Activated CD8-positive, alpha-beta T cell treated with anti-CD3 and anti-CD28 coated beads for 36 hours (primary cell): ENCODE measurements at regions not wholly inside any gene's neighbourhood (a gene's known extent, or its start where the extent isn't known, plus 50 kb on each side); places are given as distances from the start of the nearest gene placed in this dataset.

ENCODE experiments used
- ATAC-seq: fragments of 200-7000 bp; cut with Tn5 transposase; one replicate; pipeline ENCODE4 v1.10.0; 2021; ENCODE audit warnings: mild to moderate bottlenecking, moderate library complexity
- CTCF ChIA-PET: fragments of 350-600 bp; sonication (Branson Sonifier 250); formaldehyde crosslinking; loops from one replicate; lab custom pipeline; 2021; ENCODE audit warnings: antibody characterized with exemption; lab: Charles Lee
- POLR2A ChIA-PET: fragments of 350-600 bp; sonication (Branson Sonifier 250); formaldehyde crosslinking; loops from one replicate; lab custom pipeline; 2021; ENCODE audit warnings: antibody characterized with exemption; lab: Charles Lee
- DNase-seq: peaks from one replicate; pipeline ENCODE4 v3.0.0-alpha.2; 2020
- H3K27ac Mint-ChIP-seq: one replicate; pipeline ENCODE4 v1.8.0; 2021; ENCODE audit warnings: mild to moderate bottlenecking, mixed read lengths
- H3K27me3 Mint-ChIP-seq: one replicate; pipeline ENCODE4 v1.8.0; 2021; ENCODE audit warnings: mixed read lengths
- H3K36me3 Mint-ChIP-seq: one replicate; pipeline ENCODE4 v1.8.0; 2021; ENCODE audit warnings: low read depth, mixed read lengths
- H3K4me1 Mint-ChIP-seq: one replicate; pipeline ENCODE4 v1.8.0; 2021; ENCODE audit warnings: low read depth, mixed read lengths
- H3K4me3 Mint-ChIP-seq: one replicate; pipeline ENCODE4 v1.8.0; 2021; ENCODE audit warnings: mild to moderate bottlenecking, moderate library complexity, mixed read lengths
- H3K9me3 Mint-ChIP-seq: one replicate; pipeline ENCODE4 v1.8.0; 2021; ENCODE audit warnings: mixed read lengths
- intact Hi-C: fragments of 100-400 bp; cut with micrococcal nuclease; formaldehyde crosslinking; loops from one replicate; pipeline ENCODE4 v1.10.0; 2022
- TF ChIP-seq, protein P1 (sequence below): fragments of 200-600 bp; IDR thresholded peaks from one replicate; pipeline ENCODE4 v1.8.0; 2022; ENCODE audit warnings: antibody characterized with exemption, mild to moderate bottlenecking

DNA sequence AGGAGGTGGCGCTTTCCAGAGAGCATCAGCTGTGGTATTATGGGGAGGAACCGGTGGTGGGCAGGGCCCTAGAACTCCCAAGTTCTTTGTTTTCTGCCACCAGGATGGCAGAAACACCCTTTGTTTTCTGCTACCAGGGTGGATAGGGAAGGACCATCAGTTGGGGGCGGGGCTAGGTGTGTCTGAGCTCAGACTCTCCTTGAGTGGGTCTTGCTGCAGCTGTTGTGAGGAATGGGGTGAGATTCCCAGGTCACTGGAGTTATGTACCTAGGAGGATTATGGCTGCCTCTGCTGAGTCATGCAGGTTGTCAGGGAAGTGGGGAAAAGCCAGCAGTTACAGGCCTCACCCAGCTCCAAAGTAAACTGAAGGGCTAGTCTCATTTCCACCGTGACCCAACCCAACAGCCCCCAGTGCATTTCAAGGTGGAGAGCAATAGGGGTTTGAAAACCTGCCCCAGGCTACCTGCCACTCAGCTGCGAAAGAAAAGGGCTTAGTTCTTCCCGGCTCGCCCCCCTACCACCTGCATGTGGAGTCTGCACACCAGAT is 167.8 kb upstream of the FAM241A start:
- Mint-ChIP-seq H3K4me3 (no peak overlapping the region), H3K27me3 (peaks cover 4% of the 10 kb centered on the region), H3K9me3 (peaks cover 4% of the 10 kb centered on the region), H3K36me3 (no peaks in the 10 kb centered on the region), H3K4me1 (no peaks in the 10 kb centered on the region), H3K27ac (no peak overlapping the region)
- ATAC-seq (no peak), DNase-seq (no peak)
- intact Hi-C loops = no loop called here
- ChIA-PET CTCF (no interaction called here), POLR2A (no interaction called here)
- TF ChIP-seq, protein P1, sequence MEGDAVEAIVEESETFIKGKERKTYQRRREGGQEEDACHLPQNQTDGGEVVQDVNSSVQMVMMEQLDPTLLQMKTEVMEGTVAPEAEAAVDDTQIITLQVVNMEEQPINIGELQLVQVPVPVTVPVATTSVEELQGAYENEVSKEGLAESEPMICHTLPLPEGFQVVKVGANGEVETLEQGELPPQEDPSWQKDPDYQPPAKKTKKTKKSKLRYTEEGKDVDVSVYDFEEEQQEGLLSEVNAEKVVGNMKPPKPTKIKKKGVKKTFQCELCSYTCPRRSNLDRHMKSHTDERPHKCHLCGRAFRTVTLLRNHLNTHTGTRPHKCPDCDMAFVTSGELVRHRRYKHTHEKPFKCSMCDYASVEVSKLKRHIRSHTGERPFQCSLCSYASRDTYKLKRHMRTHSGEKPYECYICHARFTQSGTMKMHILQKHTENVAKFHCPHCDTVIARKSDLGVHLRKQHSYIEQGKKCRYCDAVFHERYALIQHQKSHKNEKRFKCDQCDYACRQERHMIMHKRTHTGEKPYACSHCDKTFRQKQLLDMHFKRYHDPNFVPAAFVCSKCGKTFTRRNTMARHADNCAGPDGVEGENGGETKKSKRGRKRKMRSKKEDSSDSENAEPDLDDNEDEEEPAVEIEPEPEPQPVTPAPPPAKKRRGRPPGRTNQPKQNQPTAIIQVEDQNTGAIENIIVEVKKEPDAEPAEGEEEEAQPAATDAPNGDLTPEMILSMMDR = no peak

DNA sequence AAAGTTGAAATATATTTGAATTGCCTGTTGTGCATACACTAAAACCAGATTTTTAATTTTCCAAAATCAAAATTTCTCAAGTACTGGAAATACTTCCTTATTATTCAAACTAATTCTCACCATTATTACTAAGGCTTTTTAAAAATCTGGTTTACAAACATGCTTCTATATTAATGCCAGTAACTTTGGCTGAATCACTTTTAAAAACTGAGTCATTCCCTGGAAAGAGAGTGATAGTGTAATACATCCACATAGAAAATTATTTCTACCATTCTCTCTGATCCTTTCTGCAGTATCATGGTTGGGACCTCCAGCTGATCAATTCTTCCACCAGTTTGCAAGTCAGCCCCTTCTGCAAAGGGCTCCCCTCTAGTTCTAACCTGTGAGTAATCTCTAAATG is 165.3 kb upstream of the FAM241A start:
- no peak overlapping the region for H3K4me3 Mint-ChIP-seq
- H3K27ac Mint-ChIP-seq = no peak overlapping the region
- H3K4me1 Mint-ChIP-seq = no peaks in the 10 kb centered on the region
- TF ChIP-seq, protein P1 = no peak
- ATAC-seq = no peak
- ChIA-PET POLR2A (no interaction called here), CTCF (no interaction called here)
- peaks cover 8% of the 10 kb centered on the region for H3K27me3 Mint-ChIP-seq
- no peak for DNase-seq
- no peaks in the 10 kb centered on the region for H3K36me3 Mint-ChIP-seq
- peaks cover 2% of the 10 kb centered on the region for H3K9me3 Mint-ChIP-seq
- intact Hi-C loops = no loop called here

DNA sequence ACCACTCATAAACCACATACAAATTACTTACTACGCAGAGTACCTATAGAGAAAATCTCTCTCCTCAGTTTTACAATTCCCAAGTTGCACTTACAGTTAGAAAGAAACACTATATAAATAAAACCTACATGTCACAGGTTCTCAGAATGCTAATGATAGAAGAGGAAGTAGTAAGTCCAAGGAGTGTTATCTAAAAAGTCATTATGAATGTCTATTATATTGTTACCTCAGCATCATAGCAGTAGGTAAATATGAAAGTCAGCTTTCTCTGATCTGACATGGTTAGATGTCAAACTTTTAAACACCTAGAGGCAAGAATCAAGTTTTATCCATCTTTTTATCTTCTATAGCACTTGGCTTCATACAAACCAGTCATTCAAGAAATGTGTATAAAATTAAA is 163.2 kb upstream of the FAM241A start:
- ChIA-PET CTCF (no interaction called here), POLR2A (no interaction called here)
- no peak overlapping the region for H3K27ac Mint-ChIP-seq
- no peaks in the 10 kb centered on the region for H3K36me3 Mint-ChIP-seq
- ATAC-seq (no peak), DNase-seq (no peak)
- intact Hi-C loops = no loop called here
- H3K9me3 Mint-ChIP-seq = no peaks in the 10 kb centered on the region
- H3K4me3 Mint-ChIP-seq = no peak overlapping the region
- TF ChIP-seq, protein P1 = no peak
- H3K4me1 Mint-ChIP-seq = no peaks in the 10 kb centered on the region
- peaks cover 11% of the 10 kb centered on the region for H3K27me3 Mint-ChIP-seq

DNA sequence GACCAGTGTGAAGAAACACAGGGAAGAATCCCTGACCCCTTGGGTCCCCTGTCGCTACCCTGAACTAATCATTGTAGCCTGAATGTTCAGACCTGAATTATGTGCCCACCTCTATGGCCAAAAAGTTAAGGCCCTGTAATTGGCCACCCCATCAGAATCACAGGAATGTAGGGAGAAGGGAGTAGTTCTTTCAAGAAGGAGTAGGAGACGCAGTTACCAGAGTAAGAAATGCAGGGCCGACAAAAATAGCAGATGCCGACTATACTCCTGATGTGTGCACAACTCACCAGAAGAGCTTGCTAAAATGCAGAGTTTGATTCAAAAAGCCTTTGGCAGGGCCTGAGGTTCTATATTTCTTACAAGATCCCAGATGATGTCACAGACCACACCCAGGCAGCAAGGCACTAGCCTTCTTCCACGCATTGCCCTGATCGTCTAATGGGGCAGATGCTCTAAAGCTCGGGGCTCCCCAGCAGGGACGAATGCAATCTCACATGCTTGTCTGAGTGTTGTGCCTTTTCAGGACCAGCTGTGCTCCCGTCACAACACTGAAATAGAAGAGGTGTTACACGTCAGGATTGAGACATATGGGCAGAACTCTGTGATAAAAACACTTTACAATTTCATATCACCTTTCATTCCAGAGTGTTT is 161.0 kb upstream of the FAM241A start:
- DNase-seq (no peak), ATAC-seq (no peak)
- Mint-ChIP-seq H3K36me3 (no peaks in the 10 kb centered on the region), H3K4me1 (no peaks in the 10 kb centered on the region), H3K27ac (no peak overlapping the region), H3K9me3 (no peaks in the 10 kb centered on the region), H3K27me3 (peaks cover 13% of the 10 kb centered on the region), H3K4me3 (no peak overlapping the region)
- intact Hi-C loops = no loop called here
- TF ChIP-seq, protein P1 = no peak
- ChIA-PET CTCF (interaction anchor here (0.9 kb wide), 1 partner anchor 76 kb away, joined by 3 read pairs; no protein-coding TSS in a partner anchor), POLR2A (no interaction called here)

DNA sequence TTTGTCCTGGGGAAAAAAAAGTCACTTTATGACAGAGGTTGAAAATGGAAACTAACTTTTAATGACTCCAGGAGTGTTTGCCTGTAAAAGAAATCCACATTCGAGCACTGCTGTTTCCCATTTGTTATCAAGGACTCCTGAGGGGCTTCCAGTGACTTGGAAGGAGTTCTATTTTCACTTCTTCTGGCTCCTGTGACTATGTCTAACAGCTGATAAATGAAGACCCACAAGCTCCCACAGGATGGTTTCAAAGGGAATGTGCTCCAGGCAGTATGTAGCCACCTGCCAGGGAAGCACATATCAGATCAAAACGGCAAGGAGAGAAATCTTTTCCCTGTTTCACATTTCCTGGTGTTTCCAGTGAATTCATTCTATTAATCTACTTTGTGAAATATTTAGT is 159.8 kb upstream of the FAM241A start:
- DNase-seq (no peak), ATAC-seq (no peak)
- Mint-ChIP-seq H3K27ac (no peak overlapping the region), H3K27me3 (peaks cover 10% of the 10 kb centered on the region), H3K9me3 (no peaks in the 10 kb centered on the region), H3K4me3 (no peak overlapping the region), H3K36me3 (no peaks in the 10 kb centered on the region), H3K4me1 (no peaks in the 10 kb centered on the region)
- POLR2A ChIA-PET = no interaction called here
- intact Hi-C loops = no loop called here
- CTCF ChIA-PET = interaction anchor here (0.9 kb wide), 1 partner anchor 75 kb away, joined by 3 read pairs; no protein-coding TSS in a partner anchor
- TF ChIP-seq, protein P1 = no peak
